Panc1 (cell line): ENCODE measurements at regions not wholly inside any gene's neighbourhood (a gene's known extent, or its start where the extent isn't known, plus 50 kb on each side); places are given as distances from the start of the nearest gene placed in this dataset.

Source experiments
- POLR2AphosphoS5 ChIP-seq: IDR thresholded peaks from 2 replicates; pipeline ENCODE4 v1.6.1; 2012; ENCODE audit warnings: mild to moderate bottlenecking, low read depth, low read length, moderate library complexity
- SIN3A ChIP-seq: IDR thresholded peaks from 2 replicates; pipeline ENCODE4 v1.6.1; 2012; ENCODE audit warnings: low read depth, mild to moderate bottlenecking, low read length, moderate library complexity, borderline replicate concordance; ENCODE audit not compliant: insufficient read depth
- TCF7L2 ChIP-seq: IDR thresholded peaks from 2 replicates; pipeline ENCODE4 v1.6.1; 2011; ENCODE audit warnings: mild to moderate bottlenecking, low read depth, low read length, inconsistent platforms
- TF ChIP-seq, protein P1 (sequence below): fragments of 450-650 bp; IDR thresholded peaks from 2 replicates; pipeline ENCODE4 v1.5.1; 2017; ENCODE audit warnings: mild to moderate bottlenecking
- TF ChIP-seq, protein P2 (sequence below), 2 experiments: IDR thresholded peaks; 2 replicates each; pipeline ENCODE4 v1.6.1; 2011 to 2012; ENCODE audit warnings: low read depth in 2 of 2, control low read depth in 1 of 2, low read length in 1 of 2, mild to moderate bottlenecking in 1 of 2, moderate library complexity in 1 of 2; ENCODE audit not compliant: insufficient read depth in 1 of 2

DNA sequence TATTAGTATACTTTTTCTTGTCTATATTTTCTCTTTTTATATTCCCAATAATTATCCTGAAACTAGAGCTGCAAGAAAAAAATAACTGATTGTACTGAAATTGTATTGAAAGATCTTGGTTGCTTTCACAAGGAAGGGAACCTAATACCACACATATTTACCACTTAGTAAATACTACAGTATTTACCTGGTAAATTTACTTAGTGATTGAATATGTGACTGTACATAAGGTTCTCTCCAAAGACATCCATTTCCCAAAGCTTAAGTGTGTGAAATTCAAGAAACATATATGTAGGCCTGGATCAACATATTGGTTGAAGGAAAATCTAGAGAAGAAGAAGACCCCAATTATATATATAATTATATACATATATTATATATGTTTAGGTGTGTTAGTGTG is 1272.7 kb downstream of the C4orf33 start:
- TF ChIP-seq, protein P1, sequence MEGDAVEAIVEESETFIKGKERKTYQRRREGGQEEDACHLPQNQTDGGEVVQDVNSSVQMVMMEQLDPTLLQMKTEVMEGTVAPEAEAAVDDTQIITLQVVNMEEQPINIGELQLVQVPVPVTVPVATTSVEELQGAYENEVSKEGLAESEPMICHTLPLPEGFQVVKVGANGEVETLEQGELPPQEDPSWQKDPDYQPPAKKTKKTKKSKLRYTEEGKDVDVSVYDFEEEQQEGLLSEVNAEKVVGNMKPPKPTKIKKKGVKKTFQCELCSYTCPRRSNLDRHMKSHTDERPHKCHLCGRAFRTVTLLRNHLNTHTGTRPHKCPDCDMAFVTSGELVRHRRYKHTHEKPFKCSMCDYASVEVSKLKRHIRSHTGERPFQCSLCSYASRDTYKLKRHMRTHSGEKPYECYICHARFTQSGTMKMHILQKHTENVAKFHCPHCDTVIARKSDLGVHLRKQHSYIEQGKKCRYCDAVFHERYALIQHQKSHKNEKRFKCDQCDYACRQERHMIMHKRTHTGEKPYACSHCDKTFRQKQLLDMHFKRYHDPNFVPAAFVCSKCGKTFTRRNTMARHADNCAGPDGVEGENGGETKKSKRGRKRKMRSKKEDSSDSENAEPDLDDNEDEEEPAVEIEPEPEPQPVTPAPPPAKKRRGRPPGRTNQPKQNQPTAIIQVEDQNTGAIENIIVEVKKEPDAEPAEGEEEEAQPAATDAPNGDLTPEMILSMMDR = no peak
- TF ChIP-seq SIN3A (no peak), POLR2AphosphoS5 (no peak), TCF7L2 (no peak)
- TF ChIP-seq, protein P2, sequence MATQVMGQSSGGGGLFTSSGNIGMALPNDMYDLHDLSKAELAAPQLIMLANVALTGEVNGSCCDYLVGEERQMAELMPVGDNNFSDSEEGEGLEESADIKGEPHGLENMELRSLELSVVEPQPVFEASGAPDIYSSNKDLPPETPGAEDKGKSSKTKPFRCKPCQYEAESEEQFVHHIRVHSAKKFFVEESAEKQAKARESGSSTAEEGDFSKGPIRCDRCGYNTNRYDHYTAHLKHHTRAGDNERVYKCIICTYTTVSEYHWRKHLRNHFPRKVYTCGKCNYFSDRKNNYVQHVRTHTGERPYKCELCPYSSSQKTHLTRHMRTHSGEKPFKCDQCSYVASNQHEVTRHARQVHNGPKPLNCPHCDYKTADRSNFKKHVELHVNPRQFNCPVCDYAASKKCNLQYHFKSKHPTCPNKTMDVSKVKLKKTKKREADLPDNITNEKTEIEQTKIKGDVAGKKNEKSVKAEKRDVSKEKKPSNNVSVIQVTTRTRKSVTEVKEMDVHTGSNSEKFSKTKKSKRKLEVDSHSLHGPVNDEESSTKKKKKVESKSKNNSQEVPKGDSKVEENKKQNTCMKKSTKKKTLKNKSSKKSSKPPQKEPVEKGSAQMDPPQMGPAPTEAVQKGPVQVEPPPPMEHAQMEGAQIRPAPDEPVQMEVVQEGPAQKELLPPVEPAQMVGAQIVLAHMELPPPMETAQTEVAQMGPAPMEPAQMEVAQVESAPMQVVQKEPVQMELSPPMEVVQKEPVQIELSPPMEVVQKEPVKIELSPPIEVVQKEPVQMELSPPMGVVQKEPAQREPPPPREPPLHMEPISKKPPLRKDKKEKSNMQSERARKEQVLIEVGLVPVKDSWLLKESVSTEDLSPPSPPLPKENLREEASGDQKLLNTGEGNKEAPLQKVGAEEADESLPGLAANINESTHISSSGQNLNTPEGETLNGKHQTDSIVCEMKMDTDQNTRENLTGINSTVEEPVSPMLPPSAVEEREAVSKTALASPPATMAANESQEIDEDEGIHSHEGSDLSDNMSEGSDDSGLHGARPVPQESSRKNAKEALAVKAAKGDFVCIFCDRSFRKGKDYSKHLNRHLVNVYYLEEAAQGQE (IDR thresholded peaks at IDR 0.05; ENCODE audit: insufficient read depth in 1 of 2, low read depth in 2 of 2, low read length in 1 of 2) = no peak
